ENCODE measurements at regions not wholly inside any gene's neighbourhood (a gene's known extent, or its start where the extent isn't known, plus 50 kb on each side); places are given as distances from the start of the nearest gene placed in this dataset.

GRCh38 chr3:106703524-106703923 is 673.7 kb upstream of the CCDC54 start:
- no peak for DNase-seq (ENCODE audit: low read depth)

GRCh38 chr3:106707347-106707746 is 669.9 kb upstream of the CCDC54 start:
- no peak for DNase-seq (ENCODE audit: low read depth)

GRCh38 chr3:106710596-106710995 is 666.6 kb upstream of the CCDC54 start:
- DNase-seq (ENCODE audit: low read depth), result no peak

- no peak for DNase-seq (ENCODE audit: low read depth)
These were observed 665.6 kb upstream of the CCDC54 start for GRCh38 chr3:106711650-106712049.

- DNase-seq (ENCODE audit: low read depth), result no peak
These were observed 662.8 kb upstream of the CCDC54 start for GRCh38 chr3:106714400-106714799.

GRCh38 chr3:106715286-106715685 is 662.0 kb upstream of the CCDC54 start:
- DNase-seq (ENCODE audit: low read depth), result no peak

GRCh38 chr3:106717178-106717780 is 660.0 kb upstream of the CCDC54 start:
- no peak for DNase-seq (ENCODE audit: low read depth)

GRCh38 chr3:106719077-106719476 is 658.2 kb upstream of the CCDC54 start:
- no peak for DNase-seq (ENCODE audit: low read depth)

- DNase-seq (ENCODE audit: low read depth), result no peak
These were observed 657.7 kb upstream of the CCDC54 start for GRCh38 chr3:106719583-106719982.

GRCh38 chr3:106720510-106720909 is 656.7 kb upstream of the CCDC54 start:
- DNase-seq (ENCODE audit: low read depth), result no peak

- DNase-seq (ENCODE audit: low read depth), result no peak
These were observed 651.7 kb upstream of the CCDC54 start for GRCh38 chr3:106725566-106725965.

GRCh38 chr3:106728315-106729098 is 648.7 kb upstream of the CCDC54 start:
- no peak for DNase-seq (ENCODE audit: low read depth)

GRCh38 chr3:106729481-106729880 is 647.8 kb upstream of the CCDC54 start:
- DNase-seq (ENCODE audit: low read depth), result no peak

GRCh38 chr3:106731230-106731629 is 646.0 kb upstream of the CCDC54 start:
- no peak for DNase-seq (ENCODE audit: low read depth)

GRCh38 chr3:106734712-106735111 is 642.5 kb upstream of the CCDC54 start:
- no peak for DNase-seq (ENCODE audit: low read depth)

GRCh38 chr3:106737265-106737664 is 640.0 kb upstream of the CCDC54 start:
- no peak for DNase-seq (ENCODE audit: low read depth)

- DNase-seq (ENCODE audit: low read depth), result no peak
These were observed 637.1 kb upstream of the CCDC54 start for GRCh38 chr3:106740116-106740515.

GRCh38 chr3:106745344-106746168 is 631.7 kb upstream of the CCDC54 start:
- no peak for DNase-seq (ENCODE audit: low read depth)

- no peak for DNase-seq (ENCODE audit: low read depth)
These were observed 631.0 kb upstream of the CCDC54 start for GRCh38 chr3:106746286-106746685.

GRCh38 chr3:106748472-106749262 is 628.6 kb upstream of the CCDC54 start:
- DNase-seq (ENCODE audit: low read depth), result no peak

GRCh38 chr3:106750092-106750491 is 627.1 kb upstream of the CCDC54 start:
- DNase-seq (ENCODE audit: low read depth), result no peak

- DNase-seq (ENCODE audit: low read depth), result no peak
These were observed 621.9 kb upstream of the CCDC54 start for GRCh38 chr3:106755336-106755735.

Data from stimulated activated CD8-positive, alpha-beta memory T cell treated with anti-CD3 and anti-CD28 coated beads, Interleukin-4, amount 100 ng/mL, for 24 hours (primary cell).